IMR-90 (cell line): ENCODE measurements at regions not wholly inside any gene's neighbourhood (a gene's known extent, or its start where the extent isn't known, plus 50 kb on each side); places are given as distances from the start of the nearest gene placed in this dataset.

ENCODE experiments used
- CHD1 ChIP-seq: IDR thresholded peaks from 2 replicates; pipeline ENCODE4 v1.6.1; 2012; ENCODE audit warnings: low read depth, low read length, improper control_type of control experiment
- RAD21 ChIP-seq: IDR thresholded peaks from 2 replicates; pipeline ENCODE4 v1.6.1; 2012; ENCODE audit warnings: low read length, improper control_type of control experiment
- TF ChIP-seq, protein P1 (sequence below): conservative IDR thresholded peaks from 2 replicates; pipeline ENCODE4 v1.5.1; 2012; ENCODE audit warnings: mild to moderate bottlenecking, low read depth, low read length, improper control_type of control experiment
- TF ChIP-seq, protein P2 (sequence below): fragments of 150-350 bp; IDR thresholded peaks from 2 replicates; pipeline ENCODE4 v1.6.1; 2016; ENCODE audit warnings: low read depth, mild to moderate bottlenecking, low read length, moderate library complexity, borderline replicate concordance

DNA sequence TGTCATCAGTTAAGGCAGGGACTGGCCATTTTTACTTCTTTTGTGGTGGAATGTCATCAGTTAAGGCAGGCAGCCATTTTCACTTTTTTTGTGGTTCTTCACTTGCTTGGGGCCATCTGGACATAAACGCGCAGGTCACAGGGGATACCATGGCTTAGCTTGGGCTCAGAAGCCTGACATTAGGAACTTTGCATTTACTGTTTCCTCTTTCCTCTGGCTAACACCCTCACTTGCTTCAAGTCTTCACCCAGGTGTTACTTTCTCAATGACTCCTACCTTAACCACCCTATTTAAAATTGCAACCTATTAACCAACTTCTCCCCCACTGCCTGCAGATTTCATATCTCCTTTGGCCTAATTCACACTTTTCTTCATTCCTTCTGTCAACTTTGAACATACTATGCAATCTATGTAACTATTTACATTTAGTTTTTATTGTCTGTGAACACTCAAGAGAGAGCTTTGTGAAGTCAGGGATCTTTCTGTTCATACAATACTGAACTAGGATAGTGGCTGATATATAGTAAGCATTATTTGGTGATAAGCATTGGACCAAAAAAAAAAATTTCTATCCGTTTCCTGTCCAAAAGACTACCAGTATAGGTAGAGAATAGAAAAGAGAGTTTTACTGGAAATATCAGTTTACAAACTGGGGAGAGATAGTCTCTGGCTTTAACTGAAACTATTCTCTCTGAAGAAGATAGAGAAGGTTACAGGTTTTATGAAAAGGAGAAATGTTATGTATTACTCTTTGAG lies 600.1 kb upstream of the ZNF804A start:
- TF ChIP-seq, protein P1, sequence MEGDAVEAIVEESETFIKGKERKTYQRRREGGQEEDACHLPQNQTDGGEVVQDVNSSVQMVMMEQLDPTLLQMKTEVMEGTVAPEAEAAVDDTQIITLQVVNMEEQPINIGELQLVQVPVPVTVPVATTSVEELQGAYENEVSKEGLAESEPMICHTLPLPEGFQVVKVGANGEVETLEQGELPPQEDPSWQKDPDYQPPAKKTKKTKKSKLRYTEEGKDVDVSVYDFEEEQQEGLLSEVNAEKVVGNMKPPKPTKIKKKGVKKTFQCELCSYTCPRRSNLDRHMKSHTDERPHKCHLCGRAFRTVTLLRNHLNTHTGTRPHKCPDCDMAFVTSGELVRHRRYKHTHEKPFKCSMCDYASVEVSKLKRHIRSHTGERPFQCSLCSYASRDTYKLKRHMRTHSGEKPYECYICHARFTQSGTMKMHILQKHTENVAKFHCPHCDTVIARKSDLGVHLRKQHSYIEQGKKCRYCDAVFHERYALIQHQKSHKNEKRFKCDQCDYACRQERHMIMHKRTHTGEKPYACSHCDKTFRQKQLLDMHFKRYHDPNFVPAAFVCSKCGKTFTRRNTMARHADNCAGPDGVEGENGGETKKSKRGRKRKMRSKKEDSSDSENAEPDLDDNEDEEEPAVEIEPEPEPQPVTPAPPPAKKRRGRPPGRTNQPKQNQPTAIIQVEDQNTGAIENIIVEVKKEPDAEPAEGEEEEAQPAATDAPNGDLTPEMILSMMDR: no peak
- TF ChIP-seq, protein P2, sequence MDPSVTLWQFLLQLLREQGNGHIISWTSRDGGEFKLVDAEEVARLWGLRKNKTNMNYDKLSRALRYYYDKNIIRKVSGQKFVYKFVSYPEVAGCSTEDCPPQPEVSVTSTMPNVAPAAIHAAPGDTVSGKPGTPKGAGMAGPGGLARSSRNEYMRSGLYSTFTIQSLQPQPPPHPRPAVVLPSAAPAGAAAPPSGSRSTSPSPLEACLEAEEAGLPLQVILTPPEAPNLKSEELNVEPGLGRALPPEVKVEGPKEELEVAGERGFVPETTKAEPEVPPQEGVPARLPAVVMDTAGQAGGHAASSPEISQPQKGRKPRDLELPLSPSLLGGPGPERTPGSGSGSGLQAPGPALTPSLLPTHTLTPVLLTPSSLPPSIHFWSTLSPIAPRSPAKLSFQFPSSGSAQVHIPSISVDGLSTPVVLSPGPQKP: no peak
- TF ChIP-seq CHD1: no peak
- no peak for TF ChIP-seq RAD21
